Ishikawa (cell line): ENCODE measurements at regions not wholly inside any gene's neighbourhood (a gene's known extent, or its start where the extent isn't known, plus 50 kb on each side); places are given as distances from the start of the nearest gene placed in this dataset.

Source experiments
- CEBPB ChIP-seq: IDR thresholded peaks from 2 replicates; pipeline ENCODE4 v1.6.1; 2012
- CREB1 ChIP-seq: IDR thresholded peaks from 2 replicates; pipeline ENCODE4 v1.6.1; 2012; ENCODE audit warnings: low read depth
- EGR1 ChIP-seq: IDR thresholded peaks from 2 replicates; pipeline ENCODE4 v1.6.1; 2012
- EP300 ChIP-seq: IDR thresholded peaks from 2 replicates; pipeline ENCODE4 v1.6.1; 2012; ENCODE audit warnings: borderline replicate concordance
- FOXM1 ChIP-seq: IDR thresholded peaks from 2 replicates; pipeline ENCODE4 v1.6.1; 2012; ENCODE audit warnings: low read depth, borderline replicate concordance
- NFIC ChIP-seq: IDR thresholded peaks from 2 replicates; pipeline ENCODE4 v1.6.1; 2012
- RAD21 ChIP-seq: IDR thresholded peaks from 2 replicates; pipeline ENCODE4 v1.6.1; 2012; ENCODE audit warnings: low read depth
- REST ChIP-seq: IDR thresholded peaks from 2 replicates; pipeline ENCODE4 v1.6.1; 2012; ENCODE audit warnings: low read depth, mild to moderate bottlenecking
- TAF1 ChIP-seq: IDR thresholded peaks from 2 replicates; pipeline ENCODE4 v1.6.1; 2012; ENCODE audit warnings: low read depth, mild to moderate bottlenecking
- TCF12 ChIP-seq: IDR thresholded peaks from 2 replicates; pipeline ENCODE4 v1.6.1; 2012; ENCODE audit warnings: low read depth
- TEAD4 ChIP-seq: IDR thresholded peaks from 2 replicates; pipeline ENCODE4 v1.6.1; 2012
- YY1 ChIP-seq: IDR thresholded peaks from 2 replicates; pipeline ENCODE4 v1.6.1; 2012; ENCODE audit warnings: low read depth
- ZBTB7A ChIP-seq: IDR thresholded peaks from 2 replicates; pipeline ENCODE4 v1.6.1; 2012; ENCODE audit warnings: low read depth
- TF ChIP-seq, protein P1 (sequence below): IDR thresholded peaks from 2 replicates; pipeline ENCODE4 v1.6.1; 2012
- TF ChIP-seq, protein P2 (sequence below): IDR thresholded peaks from 2 replicates; pipeline ENCODE4 v1.6.1; 2012

- TF ChIP-seq NFIC (no peak), TAF1 (no peak), EGR1 (no peak), REST (no peak), CREB1 (no peak), RAD21 (no peak), CEBPB (no peak), TEAD4 (no peak), TCF12 (no peak), FOXM1 (no peak), ZBTB7A (no peak), EP300 (no peak), YY1 (no peak)
- TF ChIP-seq, protein P1, sequence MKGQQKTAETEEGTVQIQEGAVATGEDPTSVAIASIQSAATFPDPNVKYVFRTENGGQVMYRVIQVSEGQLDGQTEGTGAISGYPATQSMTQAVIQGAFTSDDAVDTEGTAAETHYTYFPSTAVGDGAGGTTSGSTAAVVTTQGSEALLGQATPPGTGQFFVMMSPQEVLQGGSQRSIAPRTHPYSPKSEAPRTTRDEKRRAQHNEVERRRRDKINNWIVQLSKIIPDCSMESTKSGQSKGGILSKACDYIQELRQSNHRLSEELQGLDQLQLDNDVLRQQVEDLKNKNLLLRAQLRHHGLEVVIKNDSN, result no peak
- TF ChIP-seq, protein P2, sequence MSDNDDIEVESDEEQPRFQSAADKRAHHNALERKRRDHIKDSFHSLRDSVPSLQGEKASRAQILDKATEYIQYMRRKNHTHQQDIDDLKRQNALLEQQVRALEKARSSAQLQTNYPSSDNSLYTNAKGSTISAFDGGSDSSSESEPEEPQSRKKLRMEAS, result no peak
Measured at GRCh38 chr22:22791438-22792181, 96.0 kb upstream of the IGLL5 start.

DNA sequence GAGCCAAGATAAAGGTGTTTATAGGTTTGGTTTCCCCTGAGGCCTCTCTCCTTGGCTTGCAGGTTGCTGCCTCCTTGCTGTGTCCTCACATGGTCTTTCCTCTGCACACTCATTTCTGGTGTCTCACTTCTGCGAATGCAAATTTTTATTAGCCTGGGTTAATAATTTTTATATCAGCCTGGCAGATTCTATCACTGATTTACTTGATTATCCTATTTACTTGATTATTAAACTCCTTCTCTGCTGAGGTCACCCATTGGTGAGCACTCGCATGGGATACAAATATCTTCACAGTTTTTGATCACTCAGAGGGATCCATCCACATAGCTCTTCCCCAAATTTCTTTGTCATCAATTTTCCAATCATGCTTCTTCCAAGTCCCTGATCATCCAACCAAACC is 90.9 kb upstream of the IGLL5 start:
- TF ChIP-seq, protein P1, result no peak
- TF ChIP-seq NFIC (no peak), TCF12 (no peak), CEBPB (no peak), REST (no peak), FOXM1 (no peak), EP300 (no peak)
- TF ChIP-seq, protein P2, result no peak

- no peak for TF ChIP-seq TAF1
- no peak for TF ChIP-seq ZBTB7A
- no peak for TF ChIP-seq RAD21
- TF ChIP-seq NFIC, result no peak
- TF ChIP-seq TCF12, result no peak
Measured at GRCh38 chr22:22798232-22798616, 89.4 kb upstream of the IGLL5 start.

DNA sequence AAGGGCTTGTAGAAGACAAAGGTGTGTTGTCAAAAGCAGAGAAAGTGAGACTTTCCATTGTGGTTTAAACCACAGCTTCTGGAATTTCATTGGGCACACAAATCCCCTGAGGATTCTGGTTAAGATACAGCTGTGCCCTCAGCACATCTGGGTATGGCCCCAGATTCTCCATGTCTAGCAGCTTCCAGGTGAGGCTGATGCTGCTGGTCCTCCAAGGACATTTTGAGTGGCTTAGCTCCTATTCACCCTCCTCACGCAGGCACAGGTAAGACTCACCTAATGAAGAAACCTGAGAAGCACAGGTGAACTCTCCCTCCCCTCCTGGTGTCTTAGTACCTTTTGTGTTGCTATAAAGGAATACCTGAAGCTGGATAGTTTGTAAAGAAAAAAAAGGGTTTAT is 88.9 kb upstream of the IGLL5 start:
- TF ChIP-seq FOXM1 (no peak), RAD21 (no peak), TEAD4 (no peak), YY1 (no peak), CREB1 (no peak), REST (no peak), TAF1 (no peak), NFIC (no peak), TCF12 (no peak), EP300 (no peak), ZBTB7A (no peak), CEBPB (no peak), EGR1 (no peak)
- TF ChIP-seq, protein P2, result no peak
- TF ChIP-seq, protein P1, result no peak
